ENCODE measurements at regions not wholly inside any gene's neighbourhood (a gene's known extent, or its start where the extent isn't known, plus 50 kb on each side); places are given as distances from the start of the nearest gene placed in this dataset.
A peak's percentile ranks its signal among the peaks of the same experiment; 100 is the strongest.

- no peak for DNase-seq (ENCODE audit: extremely low spot score)
- TF ChIP-seq SUZ12 (IDR thresholded peaks at IDR 0.05) = no peak
- TF ChIP-seq LEF1 (IDR thresholded peaks at IDR 0.05; ENCODE audit: borderline replicate concordance) = no peak
- no peak for TF ChIP-seq PKNOX1 (IDR thresholded peaks at IDR 0.05)
- no peak for TF ChIP-seq BHLHE40 (IDR thresholded peaks at IDR 0.05; ENCODE audit: borderline replicate concordance)
- no peak for TF ChIP-seq HDGF (IDR thresholded peaks at IDR 0.05; ENCODE audit: borderline replicate concordance)
- TF ChIP-seq ZNF384 (IDR thresholded peaks at IDR 0.05) = no peak
- no peak for TF ChIP-seq FOXM1 (IDR thresholded peaks at IDR 0.05; ENCODE audit: borderline replicate concordance)
- no peak for TF ChIP-seq NFRKB (IDR thresholded peaks at IDR 0.05)
- TF ChIP-seq ELF4 (IDR thresholded peaks at IDR 0.05) = no peak
- no peak for TF ChIP-seq FOXK2 (IDR thresholded peaks at IDR 0.05)
- CTCF ChIA-PET = no interaction called here
- POLR2A ChIA-PET = no interaction called here
Observed at GRCh38 chr12:62001424-62001823, 258.8 kb upstream of the USP15 start.

DNA sequence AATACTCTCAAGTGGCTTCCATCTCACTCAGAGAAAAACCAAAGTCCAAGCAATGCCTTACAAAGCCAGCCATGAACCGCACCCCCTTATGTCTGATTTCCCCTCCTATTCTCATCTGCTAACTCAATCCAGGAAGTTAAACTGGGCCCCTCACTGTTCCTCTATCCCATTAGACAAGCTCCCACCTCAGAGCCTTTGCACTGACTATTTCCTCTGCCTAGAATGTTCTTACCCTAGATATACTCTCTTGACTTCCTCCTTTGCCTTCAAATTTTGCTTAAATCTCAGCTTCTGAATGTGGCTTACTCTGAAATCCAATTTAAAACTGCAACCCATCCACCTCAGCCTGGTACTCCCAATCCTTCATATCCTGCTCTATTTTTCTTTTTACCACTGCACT lies 257.0 kb upstream of the USP15 start:
- ChIA-PET CTCF (no interaction called here), POLR2A (no interaction called here)
- TF ChIP-seq SUZ12 (IDR thresholded peaks at IDR 0.05) (no peak), ZNF384 (IDR thresholded peaks at IDR 0.05) (no peak), SP1 (IDR thresholded peaks at IDR 0.05) (no peak), ARNT (IDR thresholded peaks at IDR 0.05) (no peak), FOXA1 (IDR thresholded peaks at IDR 0.05) (no peak), FOXK2 (IDR thresholded peaks at IDR 0.05) (no peak), FOXM1 (IDR thresholded peaks at IDR 0.05; ENCODE audit: borderline replicate concordance) (no peak), TARDBP (IDR thresholded peaks at IDR 0.05) (no peak), CTBP1 (IDR thresholded peaks at IDR 0.05; ENCODE audit: borderline replicate concordance) (no peak), PKNOX1 (IDR thresholded peaks at IDR 0.05) (no peak), HDGF (IDR thresholded peaks at IDR 0.05; ENCODE audit: borderline replicate concordance) (no peak)
- no peak for DNase-seq (ENCODE audit: extremely low spot score)

GRCh38 chr12:62003701-62004100 lies 256.5 kb upstream of the USP15 start:
- POLR2A ChIA-PET = no interaction called here
- DNase-seq (ENCODE audit: extremely low spot score) = no peak
- TF ChIP-seq SUZ12 (IDR thresholded peaks at IDR 0.05) (no peak), ELF4 (IDR thresholded peaks at IDR 0.05) (no peak), SP1 (IDR thresholded peaks at IDR 0.05) (no peak), PKNOX1 (IDR thresholded peaks at IDR 0.05) (no peak), ZNF384 (IDR thresholded peaks at IDR 0.05) (no peak), FOXK2 (IDR thresholded peaks at IDR 0.05) (no peak), L3MBTL2 (conservative IDR thresholded peaks at IDR 0.05) (no peak), FOXA1 (IDR thresholded peaks at IDR 0.05) (no peak)
- CTCF ChIA-PET = no interaction called here

DNA sequence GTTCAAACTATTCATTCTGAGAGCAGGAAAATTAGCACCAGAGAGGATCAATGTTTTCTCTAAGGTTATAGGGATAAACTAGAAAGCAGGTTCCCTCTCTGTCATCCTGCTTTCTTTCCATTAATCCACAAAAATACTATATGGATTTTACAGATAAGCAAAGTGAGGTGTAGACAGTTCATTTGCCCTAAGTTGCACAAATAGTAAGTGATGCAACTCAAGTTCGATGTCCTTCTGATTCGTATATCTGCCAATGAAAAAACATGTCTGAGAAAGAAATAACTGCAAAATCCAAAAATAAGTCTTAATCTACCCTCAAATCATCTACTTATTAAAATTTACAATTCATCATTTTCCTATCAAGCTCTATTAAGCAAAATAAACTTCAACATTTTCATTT lies 254.6 kb upstream of the USP15 start:
- ChIA-PET POLR2A (no interaction called here), CTCF (no interaction called here)
- TF ChIP-seq SP1 (IDR thresholded peaks at IDR 0.05) (no peak), LEF1 (IDR thresholded peaks at IDR 0.05; ENCODE audit: borderline replicate concordance) (no peak), BHLHE40 (IDR thresholded peaks at IDR 0.05; ENCODE audit: borderline replicate concordance) (no peak), NFRKB (IDR thresholded peaks at IDR 0.05) (no peak), ZNF384 (IDR thresholded peaks at IDR 0.05) (no peak), FOXM1 (IDR thresholded peaks at IDR 0.05; ENCODE audit: borderline replicate concordance) (no peak), ARNT (IDR thresholded peaks at IDR 0.05) (no peak), PKNOX1 (IDR thresholded peaks at IDR 0.05) (no peak), HDGF (IDR thresholded peaks at IDR 0.05; ENCODE audit: borderline replicate concordance) (no peak), FOXA1 (IDR thresholded peaks at IDR 0.05) (no peak)
- DNase-seq (ENCODE audit: extremely low spot score) = no peak

DNA sequence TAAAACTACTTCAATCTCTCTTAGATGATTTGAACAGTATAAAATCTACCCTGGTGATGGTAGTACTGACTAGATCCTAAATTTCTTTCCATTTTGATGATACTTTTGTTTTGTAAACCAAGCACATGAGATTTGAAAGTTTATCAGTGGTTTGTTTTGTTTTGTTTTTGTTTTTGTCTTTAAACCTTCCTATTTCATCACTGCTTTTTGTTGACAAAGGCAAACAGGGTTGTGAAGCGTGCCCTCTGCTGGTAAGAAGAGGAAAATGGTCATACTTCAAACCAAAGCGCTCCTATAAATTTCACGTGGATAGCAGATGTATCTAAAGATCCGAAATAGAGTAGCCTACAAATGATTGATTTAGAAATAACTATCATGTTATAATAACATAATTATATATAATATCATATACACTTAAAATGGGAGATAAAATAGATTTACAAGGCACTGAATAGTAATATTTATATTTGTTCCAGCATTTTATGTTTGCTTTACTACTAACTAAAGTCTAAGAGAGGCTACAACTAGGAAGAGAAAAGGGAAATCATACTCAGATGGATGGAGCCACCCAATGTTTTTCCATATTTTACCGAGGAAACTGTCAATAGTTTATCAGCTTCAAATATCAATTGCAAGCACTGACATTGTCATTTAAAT lies 254.0 kb upstream of the USP15 start:
- peak; percentile 32 for DNase-seq (ENCODE audit: extremely low spot score)
- CTCF ChIA-PET = no interaction called here

More for the DNA sequence above, 254.0 kb upstream of the USP15 start:
- TF ChIP-seq TARDBP (IDR thresholded peaks at IDR 0.05) (no peak), NFRKB (IDR thresholded peaks at IDR 0.05) (no peak), FOXK2 (IDR thresholded peaks at IDR 0.05) (no peak), PKNOX1 (IDR thresholded peaks at IDR 0.05) (no peak), SP1 (IDR thresholded peaks at IDR 0.05) (no peak), ARNT (IDR thresholded peaks at IDR 0.05) (no peak), FOXA1 (IDR thresholded peaks at IDR 0.05) (no peak)
- POLR2A ChIA-PET = no interaction called here

All from HEK293T (cell line).